Bronchial epithelial cell (primary cell): ENCODE measurements at regions not wholly inside any gene's neighbourhood (a gene's known extent, or its start where the extent isn't known, plus 50 kb on each side); places are given as distances from the start of the nearest gene placed in this dataset.

Experiments
- DNase-seq: peaks from one replicate; pipeline ENCODE4 v3.0.0-alpha.2; 2010; ENCODE audit warnings: low read depth
- FAIRE-seq: peaks from 2 replicates; lab custom pipeline; 2011; peaks lifted over from hg19 to GRCh38; lab: Jason Lieb, UNC
- H3K27me3 ChIP-seq: 2 replicates; pipeline ENCODE4 v1.5.1; 2011; ENCODE audit warnings: low read length; ENCODE audit not compliant: control insufficient read depth, insufficient read depth
- H3K36me3 ChIP-seq: 2 replicates; pipeline ENCODE4 v1.5.1; 2011; ENCODE audit warnings: low read length; ENCODE audit not compliant: control insufficient read depth, insufficient read depth
- H3K4me3 ChIP-seq: 2 replicates; pipeline ENCODE4 v1.5.1; 2011; ENCODE audit warnings: mild to moderate bottlenecking, low read depth, low read length, control low read depth
- CTCF ChIP-seq: IDR thresholded peaks from 2 replicates; pipeline ENCODE4 v1.5.1; 2011; ENCODE audit warnings: mild to moderate bottlenecking, moderate library complexity, low read length, control low read depth, inconsistent platforms; ENCODE audit not compliant: insufficient read depth, severe bottlenecking

DNA sequence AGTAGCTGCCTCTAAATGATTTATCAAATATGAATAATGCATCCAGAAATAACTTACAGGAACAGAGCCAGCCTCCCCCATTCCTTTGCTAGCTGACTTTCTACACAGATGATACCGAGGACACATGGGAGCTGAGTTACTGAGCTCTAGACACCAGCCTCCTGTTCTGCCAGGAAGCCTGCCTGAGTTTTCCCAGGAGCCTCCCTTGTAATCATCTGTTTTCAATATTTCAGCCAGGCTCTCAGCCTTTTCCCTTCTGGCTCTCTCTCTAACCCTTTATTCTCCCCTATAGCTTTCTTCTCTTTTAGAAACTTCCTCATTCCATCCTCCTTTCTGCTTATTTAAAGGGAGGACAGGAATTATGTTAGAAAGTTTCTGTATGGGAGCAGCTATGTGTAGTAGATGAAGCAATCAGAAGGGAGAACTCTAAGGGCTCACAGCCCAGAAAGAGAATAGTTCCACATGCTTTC is 911.6 kb downstream of the TDRD15 start:
- TF ChIP-seq CTCF: no peak
- Histone ChIP-seq H3K36me3 (no peaks in the 10 kb centered on the region), H3K4me3 (no peak overlapping the region), H3K27me3 (no peaks in the 10 kb centered on the region)
- DNase-seq (no peak), FAIRE-seq (no peak)

- Histone ChIP-seq H3K27me3 (no peaks in the 10 kb centered on the region), H3K4me3 (no peak overlapping the region), H3K36me3 (no peaks in the 10 kb centered on the region)
- FAIRE-seq (no peak), DNase-seq (no peak)
- TF ChIP-seq CTCF: no peak
These were observed 913.5 kb downstream of the TDRD15 start for GRCh38 chr2:22037274-22037673.

DNA sequence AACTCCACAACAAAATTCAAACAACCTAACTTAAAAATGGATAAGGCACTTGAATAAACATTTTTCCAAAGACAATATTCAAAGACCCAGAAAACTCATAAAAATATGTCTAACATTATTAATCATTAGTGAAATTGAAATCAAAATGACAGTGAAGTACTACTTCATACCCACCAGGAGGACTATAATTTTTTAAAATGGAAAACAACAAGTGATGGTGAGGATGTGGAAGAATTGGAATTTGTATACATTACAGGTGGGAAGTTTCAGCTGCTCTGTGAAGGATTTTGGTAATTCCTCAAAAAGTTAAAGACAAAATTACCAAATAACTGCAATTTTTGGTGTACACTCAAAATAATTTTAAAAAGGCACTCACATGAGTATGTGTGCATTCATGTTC is 920.0 kb downstream of the TDRD15 start:
- no peak for DNase-seq
- Histone ChIP-seq H3K27me3 (no peaks in the 10 kb centered on the region), H3K4me3 (no peak overlapping the region), H3K36me3 (no peaks in the 10 kb centered on the region)
- no peak for TF ChIP-seq CTCF
- no peak for FAIRE-seq

- no peaks in the 10 kb centered on the region for H3K27me3 ChIP-seq
- TF ChIP-seq CTCF: no peak
- FAIRE-seq (no peak), DNase-seq (no peak)
- no peak overlapping the region for H3K4me3 ChIP-seq
- H3K36me3 ChIP-seq: no peaks in the 10 kb centered on the region
These were observed 932.2 kb downstream of the TDRD15 start for GRCh38 chr2:22055784-22056620.

GRCh38 chr2:22056621-22057132 is 932.9 kb downstream of the TDRD15 start:
- Histone ChIP-seq H3K36me3 (no peaks in the 10 kb centered on the region), H3K27me3 (no peaks in the 10 kb centered on the region), H3K4me3 (no peak overlapping the region)
- FAIRE-seq (no peak), DNase-seq (no peak)
- TF ChIP-seq CTCF: no peak

DNA sequence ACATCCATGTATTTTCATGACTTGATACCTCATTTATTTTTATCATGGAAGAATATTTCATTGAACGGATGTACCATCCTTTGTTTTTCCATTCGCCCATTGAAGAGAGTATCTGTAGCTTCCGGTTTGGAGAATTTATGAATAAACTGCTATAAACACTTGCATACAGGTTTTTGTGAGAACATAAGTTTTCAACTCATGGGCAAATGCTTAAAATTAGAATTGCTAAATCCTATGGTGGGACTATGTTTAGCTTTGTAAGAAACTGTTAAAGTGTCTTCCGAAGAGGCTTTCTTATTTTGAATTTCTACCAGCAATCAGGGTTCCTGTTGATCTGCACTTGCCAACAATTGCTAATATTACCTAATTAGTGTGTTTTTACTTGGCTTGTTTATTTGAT is 938.9 kb downstream of the TDRD15 start:
- Histone ChIP-seq H3K27me3 (no peaks in the 10 kb centered on the region), H3K4me3 (no peak overlapping the region), H3K36me3 (no peaks in the 10 kb centered on the region)
- TF ChIP-seq CTCF: no peak
- FAIRE-seq: no peak
- no peak for DNase-seq
